T-helper 1 cell (primary cell): ENCODE measurements at regions not wholly inside any gene's neighbourhood (a gene's known extent, or its start where the extent isn't known, plus 50 kb on each side); places are given as distances from the start of the nearest gene placed in this dataset.

Experiments
- DNase-seq, 5 donors: peaks; one replicate each; pipeline ENCODE4 v3.0.0-alpha.2; 2012 to 2020

DNA sequence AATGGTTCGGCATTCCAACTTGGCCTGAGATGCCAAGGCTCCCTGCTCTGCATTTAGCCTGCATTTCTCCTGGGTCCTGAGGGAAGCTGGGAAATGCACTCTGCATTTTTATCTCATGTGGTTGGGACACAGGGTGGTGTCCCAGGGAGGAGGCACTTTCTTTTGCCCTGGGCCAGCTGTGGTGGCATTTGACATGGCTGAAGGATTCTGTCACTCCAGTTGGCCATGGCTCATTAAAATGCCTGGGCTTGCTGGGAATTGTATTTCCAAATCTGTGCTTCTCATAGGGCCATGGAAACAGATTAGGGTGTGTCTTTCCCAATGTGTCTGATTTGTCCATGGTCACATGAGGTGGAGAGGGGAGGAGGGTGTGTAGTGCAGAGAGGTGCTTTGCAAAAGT is 128.3 kb upstream of the RGMA start:
- DNase-seq: no peak

DNA sequence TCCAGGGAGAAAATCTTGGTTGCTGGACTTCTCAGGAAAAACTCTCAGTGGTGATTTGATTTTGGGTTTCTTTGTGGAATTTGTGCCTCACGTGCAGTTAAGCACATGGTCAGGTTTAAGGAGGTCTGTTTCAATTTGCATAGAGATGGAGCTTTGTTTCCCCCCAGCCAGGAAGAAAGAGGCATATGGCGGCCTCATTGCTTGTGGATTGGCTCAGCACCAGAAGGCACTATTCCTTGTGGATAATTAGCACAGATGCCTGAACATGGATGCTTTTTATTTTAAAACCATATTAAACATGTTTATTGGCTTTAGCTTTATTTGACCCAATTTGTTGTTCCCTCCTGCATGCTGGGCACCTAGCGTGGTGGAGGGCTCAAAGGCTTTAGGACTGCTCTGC is 125.1 kb upstream of the RGMA start:
- DNase-seq: no peak

DNA sequence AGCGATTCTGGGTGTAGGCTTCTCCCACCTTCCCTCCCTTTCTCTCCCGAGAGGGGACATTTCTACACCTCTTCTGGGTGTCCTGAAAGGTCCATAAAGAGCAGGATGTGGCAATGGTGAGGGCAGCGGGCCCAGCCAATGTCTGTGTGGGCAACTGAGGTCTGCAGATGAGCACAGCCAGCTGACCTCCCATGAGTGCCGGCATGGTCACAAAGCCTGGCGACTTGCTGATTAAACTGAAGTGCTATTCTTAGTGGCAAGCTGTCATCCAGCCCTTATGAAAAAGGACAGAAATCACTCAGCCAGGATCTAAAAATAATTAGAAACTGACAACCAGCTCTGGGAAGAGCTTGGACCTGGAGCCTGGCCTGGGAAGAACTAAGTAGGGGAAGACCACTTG is 124.3 kb upstream of the RGMA start:
- DNase-seq: no peak

DNA sequence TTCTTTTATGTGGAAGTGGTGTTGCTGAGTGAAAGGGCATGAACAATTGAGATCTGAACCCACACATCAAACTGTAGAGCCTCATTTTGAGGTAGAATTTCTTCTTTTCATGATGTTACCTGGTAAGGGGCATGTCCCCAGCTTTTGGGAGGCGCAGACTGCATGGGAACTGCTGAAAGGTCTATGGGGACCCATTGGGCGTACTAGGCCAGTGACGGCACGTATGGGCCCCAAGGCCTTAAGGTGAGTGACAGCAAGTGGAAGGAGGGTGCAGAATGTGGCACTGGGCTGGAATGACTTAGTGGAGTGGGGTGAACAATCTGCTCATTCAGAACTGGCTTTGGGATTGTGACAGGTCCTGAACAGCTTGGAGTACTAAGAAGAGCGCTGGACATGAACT is 123.6 kb upstream of the RGMA start:
- no peak for DNase-seq

DNA sequence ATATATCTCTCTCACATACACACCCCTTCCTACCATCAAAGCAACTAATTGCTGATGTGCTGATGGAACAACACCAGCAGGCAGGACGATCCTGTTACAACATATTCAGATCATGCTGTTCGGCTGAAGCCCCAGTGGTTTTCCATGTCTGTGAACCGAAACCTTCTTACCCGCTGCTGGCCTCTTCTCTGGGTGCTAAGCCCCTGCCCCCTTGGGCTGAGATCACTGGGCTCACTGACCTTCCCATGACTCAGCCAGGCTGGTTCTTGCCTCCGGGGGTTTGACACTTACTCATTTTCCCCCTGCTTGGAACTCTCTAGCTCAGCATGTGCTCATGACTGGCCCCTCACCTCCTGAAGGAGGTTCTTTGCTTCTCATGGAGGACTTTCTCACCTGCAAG is 122.0 kb upstream of the RGMA start:
- no peak for DNase-seq

DNA sequence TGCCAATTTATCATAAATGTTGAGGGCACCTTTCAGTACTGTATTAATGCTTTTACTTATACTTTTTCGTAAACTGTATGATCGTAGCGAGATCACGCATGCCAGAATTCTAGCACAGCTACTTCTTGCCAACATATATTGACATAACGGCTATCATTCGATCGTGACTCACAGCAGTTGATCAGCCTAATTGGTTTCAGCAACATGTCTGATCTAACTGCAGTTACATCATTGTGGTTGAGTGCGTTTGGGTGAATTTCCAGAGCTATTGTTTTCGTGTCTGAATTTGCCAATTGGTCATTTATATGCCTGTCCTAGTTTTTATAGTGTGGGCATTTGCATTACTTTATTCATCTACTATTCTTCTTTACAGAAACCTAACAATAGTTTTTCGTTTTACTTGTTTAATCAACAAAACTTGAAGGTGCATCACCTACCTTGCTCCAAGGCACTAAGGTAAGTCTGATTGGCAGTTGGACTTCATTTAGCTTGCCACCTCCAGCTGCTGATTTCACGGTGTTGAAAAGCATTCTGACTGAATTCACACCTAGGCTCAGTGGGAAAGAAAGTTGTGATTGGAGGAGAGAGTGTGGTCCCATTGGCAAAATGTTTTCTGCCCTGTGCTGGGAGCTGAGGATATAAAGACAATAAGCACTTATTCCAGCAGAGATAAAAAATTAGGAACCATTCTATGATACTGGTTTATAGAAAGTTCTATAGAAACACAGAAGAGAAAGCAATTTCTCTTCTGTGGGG is 120.9 kb upstream of the RGMA start:
- no peak for DNase-seq

DNA sequence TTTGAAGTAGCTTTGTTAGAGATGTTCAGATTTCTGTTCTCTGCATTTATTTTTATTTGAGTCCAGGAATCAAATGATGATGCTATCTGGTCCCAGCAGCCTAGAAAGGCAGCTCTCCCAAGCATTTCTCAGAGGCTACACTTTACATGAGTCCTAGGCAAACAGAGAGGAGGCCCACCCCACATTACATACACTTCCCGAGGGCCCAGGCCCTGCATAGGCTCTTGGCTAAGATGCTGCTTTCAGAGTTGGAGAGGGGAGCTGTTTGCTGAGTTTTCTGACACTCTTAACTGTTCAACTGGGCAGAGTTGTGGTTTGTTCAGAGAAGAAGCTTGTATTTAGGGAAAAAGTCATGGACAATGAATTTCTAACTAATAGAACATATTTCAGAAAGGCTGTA is 117.9 kb upstream of the RGMA start:
- no peak for DNase-seq

DNA sequence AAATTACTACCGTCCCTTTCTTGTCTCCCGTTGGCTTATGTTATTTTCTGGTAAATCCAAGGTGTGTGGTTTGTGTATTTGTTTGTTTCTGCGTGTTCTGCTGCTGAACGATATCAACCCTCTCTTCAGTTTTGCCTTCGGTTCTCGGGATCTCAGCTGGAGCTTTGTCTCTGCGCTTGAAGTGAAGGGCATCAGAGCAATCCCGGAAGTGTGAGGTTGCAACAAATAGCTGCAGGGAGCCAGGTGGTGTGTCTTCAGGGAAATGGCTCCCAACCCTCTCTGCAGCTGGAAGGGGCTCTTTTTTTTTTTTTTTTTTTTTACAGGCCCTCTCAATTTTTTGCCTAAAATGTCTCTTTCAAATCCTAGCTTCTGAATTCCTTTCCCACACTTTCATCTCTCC is 116.4 kb upstream of the RGMA start:
- no peak for DNase-seq

DNA sequence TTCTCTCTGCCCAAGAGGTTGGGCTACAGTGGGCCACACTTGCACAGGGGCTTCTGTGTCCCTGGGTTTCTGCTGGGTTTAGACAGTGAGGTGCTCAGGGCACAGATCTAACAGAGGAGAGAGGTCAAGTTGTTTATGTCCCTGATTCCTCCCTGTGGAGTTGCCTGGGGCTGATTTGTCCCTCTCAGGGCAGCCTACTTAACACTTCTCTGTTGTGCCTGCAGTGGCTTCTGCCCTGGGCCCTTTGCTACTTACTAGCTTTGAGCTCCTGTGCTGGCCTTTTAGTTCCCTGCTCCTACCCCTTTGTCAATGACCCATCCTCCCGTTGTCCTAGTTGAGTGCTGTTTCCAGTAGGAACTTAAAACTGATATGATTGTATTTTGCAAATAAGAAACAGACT is 114.0 kb upstream of the RGMA start:
- no peak for DNase-seq

DNA sequence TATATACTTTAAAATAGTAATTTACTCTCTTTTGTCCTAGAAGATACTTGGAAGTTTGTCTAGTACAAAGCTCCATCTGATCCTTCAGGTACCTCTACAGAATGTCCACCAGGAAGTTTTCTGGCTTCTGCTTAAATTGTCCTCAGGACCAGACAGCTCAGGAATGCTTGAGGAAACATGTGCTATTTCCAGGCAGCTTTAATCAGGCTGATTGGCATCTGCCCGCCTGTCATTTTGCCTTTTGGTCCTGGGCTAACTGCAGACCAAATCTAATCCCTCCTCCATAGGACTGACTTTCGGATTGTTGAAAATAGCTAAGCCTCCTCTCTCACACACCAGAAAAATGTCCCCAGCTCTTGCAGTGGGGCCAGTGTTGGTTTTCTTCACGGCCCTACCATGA is 113.4 kb upstream of the RGMA start:
- DNase-seq: no peak

DNA sequence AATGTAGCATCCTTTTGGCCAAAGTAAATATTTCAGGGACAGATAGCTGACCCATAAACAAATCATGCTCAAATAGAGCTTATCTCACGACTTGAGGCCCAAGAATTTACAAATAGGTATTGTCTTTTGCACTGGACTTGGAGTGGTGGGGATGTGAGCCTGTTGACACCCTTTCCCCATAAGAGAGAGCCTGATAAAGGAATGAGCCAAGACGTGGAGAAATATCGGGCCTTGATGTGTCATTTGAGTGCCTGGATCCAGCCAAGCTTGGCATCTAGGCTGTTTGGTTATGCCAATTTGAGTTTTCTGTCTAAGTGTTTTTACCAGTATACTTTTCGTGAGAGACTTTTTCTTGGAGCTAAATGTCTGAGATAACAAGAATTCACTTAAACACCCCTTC is 112.9 kb upstream of the RGMA start:
- DNase-seq: no peak

DNA sequence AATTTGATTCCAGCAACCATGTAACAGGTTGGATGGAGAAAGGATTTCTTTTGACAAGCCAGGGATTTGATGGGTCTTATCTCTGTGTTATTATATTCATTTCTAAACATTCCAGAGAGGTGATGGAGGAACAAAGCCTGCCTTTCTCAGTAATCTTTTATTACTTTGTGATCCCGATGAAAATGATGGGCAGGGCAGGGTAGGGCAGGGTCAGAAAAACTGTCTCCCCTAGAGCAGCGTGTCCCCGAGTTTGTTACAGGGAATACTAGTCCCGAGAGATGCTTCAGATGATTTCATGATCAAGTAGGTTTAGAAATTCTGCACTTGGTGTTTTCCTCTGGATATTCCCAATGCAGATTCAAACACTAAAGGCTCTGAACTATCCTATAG is 111.8 kb upstream of the RGMA start:
- no peak for DNase-seq

DNA sequence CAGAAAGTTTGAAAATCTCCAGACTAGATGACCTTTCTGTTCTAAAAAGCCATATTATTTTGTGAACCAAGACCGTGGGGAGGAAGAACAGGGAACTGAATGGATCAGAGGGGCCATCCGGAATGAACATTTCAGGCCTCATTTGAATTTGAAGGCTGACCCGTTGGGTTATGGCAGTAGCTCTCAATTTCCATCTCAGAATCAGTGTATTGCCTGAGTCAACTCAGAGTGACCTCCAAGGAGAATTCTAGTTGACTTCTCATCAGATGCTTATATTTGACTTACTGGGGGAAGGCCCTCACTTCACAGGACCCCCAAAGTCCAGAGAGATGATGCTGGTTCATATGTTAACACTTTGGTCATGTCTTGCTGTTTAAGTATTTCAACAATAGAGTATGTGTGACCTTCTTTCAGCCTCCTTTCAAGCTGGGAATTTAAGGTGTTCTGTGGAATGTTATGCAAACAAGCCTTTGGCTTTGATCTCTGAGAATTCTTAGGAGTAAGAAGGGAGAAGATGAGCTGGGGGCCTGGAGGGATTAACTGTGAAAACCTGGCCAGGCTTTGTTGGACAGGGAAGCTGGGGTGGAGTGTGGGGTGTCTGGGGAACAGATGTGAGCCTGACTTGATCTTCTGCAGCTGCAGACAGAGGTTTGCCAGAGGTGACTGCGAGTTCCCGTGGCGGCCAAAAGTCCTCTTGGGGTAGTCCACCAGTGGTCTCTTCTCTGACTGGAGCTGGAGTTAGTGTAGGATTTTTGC is 111.2 kb upstream of the RGMA start:
- no peak for DNase-seq

DNA sequence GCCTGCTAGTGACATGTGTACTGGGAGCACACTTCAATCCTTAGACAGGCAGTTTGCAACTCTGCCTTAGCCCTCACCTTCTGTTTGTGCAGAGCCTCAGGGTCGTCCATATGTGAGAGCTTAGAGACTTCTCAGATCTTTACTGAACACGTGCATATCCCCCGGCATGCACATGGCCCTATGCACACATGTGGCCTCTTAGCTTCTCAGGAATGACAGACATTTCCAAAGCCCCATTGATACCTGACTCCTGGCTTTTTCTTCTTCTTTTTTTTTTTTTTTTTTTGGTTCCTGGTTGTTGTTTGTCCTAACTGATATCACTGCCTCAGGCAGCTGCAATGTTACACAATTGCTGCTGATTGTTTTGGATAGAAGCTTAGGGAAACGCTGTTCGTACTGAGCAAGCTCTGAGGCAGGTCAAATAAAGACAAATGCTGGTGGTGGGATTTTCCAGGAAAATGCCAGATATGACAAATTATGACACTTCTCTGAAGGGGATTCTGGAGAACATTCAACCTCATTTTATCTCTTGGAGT is 107.2 kb upstream of the RGMA start:
- DNase-seq: no peak

DNA sequence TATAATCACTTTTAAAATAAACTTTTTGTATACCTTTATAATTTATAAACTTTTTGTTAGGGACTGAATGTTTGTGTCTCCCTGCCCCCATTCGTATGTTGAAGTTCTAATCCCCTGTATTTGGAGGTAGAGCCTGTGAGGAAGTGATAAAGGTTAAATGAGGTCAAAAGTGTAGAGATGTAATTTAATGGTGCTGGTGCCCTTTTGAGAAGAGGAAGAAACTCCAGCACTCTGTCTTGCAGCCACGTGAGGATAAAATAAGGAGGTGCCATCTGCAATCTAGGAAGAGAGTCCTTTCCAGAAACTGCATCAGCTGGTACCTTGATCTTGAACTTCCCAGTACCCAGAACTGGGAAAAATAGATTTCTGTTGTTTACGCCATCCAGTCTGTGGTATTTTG is 106.1 kb upstream of the RGMA start:
- DNase-seq: no peak

DNA sequence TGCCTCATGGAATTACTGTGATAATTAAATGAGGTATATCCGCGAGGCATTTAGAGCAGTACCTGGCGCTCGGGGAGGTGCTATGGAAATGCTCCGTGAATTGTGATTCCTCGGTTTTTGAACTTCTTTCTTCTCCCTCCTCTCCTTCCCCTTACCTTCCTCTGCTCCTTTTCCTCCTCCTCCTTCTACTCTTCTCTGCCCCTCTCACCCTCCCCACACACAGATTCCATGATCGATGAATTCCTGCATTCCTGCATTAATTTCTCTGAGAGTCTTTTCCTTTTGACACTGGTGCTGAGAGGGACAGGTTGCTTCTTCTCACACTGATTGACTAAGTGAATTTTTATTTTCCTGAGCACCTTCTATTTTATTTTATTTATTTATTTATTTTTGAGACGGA is 101.2 kb upstream of the RGMA start:
- DNase-seq: no peak

DNA sequence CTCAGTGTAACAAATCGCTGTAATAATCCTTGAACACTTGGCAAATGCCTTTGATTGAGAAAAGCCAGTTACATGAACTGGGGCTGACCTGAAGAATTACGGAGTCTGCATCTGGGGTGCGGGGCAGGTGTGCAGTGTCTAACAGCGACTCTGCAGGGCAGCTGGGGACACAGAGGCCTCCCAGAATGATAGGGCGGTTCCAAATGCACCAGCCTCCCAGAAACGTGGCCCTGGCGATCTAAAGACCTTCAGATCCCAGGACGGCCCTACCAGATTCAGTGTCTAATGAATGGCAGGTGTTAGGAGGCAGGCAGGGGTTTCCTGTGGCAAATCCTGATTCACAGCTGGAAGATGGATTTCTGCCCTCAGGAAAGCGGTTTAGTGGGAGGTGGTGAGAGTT is 100.5 kb upstream of the RGMA start:
- no peak for DNase-seq

DNA sequence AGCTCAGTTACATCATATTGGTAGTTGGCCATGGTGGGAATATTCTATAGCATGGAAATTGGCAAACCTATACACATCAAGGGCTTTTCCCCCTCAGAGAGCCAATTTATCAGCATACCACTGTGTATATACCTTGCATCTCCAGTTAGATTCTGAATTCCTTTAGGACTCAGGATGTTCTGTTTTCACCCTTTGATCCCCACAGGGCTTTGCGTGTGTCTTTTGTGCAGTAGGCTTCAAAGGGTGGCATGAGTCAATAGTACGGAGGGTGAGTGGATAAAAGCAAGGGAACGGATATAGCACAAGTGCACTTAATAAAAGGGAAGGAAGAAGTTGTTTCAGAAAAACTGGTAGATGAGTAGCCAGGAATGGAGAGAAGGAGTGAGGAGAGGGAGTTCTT is 99.2 kb upstream of the RGMA start:
- no peak for DNase-seq

DNA sequence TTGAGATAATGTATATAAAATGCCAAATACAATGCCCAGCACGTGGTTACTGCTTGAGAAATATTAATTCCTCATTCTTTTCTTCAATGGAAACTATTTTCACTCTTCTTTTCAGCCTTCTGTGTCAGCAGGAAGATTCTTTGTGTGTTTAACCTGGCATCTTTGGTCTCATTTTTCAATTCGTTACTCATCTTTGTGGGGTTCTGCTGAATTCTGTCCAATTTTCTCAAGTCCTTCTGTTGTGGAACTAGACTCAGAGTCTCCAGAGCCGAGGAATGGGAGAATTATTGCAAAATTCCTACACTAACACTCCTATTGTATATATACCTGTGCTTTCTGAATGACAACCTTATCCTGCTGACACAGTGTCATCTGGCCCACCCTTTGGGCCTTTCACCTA is 96.8 kb upstream of the RGMA start:
- DNase-seq: no peak

DNA sequence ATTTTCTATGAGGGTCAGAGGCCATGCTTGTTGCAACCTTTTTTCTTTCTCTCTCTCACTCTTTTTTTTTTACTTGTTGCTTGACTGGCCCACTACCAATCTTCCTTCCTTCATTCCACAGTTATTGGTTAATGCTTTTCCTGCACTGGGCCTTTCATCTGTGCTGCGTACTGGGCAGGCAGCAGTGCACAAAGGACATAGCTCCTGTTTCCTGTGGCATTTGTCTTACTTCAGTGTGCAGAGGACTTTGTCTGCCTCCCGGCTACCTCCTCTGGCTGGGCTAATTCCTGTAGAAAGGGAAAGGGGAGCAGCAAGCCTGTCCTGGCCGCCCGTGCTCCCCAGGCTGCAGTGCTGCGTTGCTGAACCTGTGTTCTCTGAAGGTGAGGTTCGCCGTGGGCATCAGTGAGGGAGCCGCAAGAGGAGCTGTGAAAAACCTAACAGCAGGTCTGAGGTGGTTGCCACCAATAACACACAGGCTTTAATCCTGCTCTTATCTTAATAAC is 93.7 kb upstream of the RGMA start:
- no peak for DNase-seq

DNA sequence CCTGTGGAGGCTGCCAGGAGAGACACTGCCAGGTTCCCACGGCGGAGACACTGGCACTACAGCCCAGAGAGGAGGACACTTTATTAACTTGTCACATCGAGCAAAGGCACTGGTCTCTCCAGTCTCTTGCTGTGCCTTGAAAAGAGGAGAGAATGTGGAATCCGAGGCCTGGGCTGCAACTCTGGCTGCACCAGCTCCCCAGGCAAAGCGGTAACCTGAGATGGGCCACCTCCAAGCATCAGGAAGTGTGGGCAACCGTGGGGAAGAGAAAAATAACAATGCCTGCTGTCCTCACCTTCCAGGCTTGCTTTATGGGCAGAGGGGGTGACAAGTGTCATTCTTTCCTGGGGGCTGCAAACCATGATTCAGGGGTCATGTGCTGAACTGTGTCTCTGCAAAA is 91.6 kb upstream of the RGMA start:
- no peak for DNase-seq

DNA sequence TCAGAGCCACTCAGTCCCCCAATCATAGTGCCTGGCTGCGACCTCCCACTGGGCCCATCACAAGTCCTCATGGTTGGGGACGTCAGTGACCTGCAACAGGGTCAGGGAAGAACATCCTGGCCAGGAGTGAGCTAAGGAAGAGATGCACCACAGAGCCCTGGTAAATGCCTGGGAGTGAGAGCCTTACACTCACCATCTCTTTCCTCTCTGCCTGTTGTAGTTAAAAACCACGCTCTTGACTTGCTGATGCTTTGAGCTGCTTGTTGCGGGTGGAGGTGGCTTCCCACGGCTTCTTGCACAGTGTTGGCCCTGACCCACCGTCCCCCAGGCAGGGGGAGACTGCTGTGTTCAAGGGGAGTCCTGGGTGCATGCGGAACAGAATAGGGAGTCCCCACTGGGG is 91.1 kb upstream of the RGMA start:
- DNase-seq: no peak

DNA sequence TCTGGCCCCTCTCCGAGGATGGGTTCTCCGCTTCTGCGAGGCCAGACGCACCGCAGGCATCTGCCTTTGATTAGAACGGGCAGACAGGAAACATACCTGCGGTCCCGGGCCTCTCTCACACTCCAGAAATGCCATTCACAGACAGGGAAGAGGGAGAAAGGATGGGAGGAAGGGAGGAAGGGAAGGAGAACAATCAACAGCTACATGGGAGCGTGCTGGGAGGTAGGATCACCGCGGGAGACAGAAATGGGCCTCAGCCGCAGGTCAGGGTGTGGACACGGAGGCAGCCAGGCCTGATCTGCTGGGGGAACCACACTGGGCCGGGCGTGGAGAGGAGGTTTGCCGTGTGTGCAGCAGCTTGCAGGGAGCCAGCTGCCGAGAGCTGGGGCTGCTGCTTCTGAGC is 90.7 kb upstream of the RGMA start:
- no peak for DNase-seq

DNA sequence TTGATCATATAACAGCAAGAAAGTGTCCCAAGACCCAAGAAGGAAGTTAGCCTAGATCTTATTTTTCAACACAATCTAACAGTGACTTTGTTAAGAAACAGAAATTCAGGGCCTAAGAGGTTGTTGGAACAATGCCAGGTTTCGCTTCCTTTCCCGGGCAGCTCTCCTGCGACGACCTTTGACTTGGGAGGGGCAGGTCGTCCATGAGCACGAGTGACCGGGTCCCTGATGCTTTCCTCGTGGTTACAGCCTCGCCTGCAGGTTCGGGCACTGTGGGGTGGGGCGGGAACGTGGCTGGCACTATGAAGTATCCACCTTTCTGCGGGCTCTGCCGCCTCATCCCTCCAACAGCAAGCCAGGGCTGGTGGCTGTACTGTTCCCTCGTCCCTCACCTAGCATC is 90.1 kb upstream of the RGMA start:
- DNase-seq: no peak
